HEK293 (cell line): ENCODE measurements at regions not wholly inside any gene's neighbourhood (a gene's known extent, or its start where the extent isn't known, plus 50 kb on each side); places are given as distances from the start of the nearest gene placed in this dataset.
A peak's percentile ranks its signal among the peaks of the same experiment; 100 is the strongest.

Source experiments
- CTCF ChIA-PET: fragments of 350-600 bp; formaldehyde crosslinking; extraction: SDS; loops from one replicate; lab custom pipeline; 2021; ENCODE audit warnings: antibody characterized with exemption; lab: Yijun Ruan, JAX
- POLR2A ChIA-PET: fragments of 300-600 bp; formaldehyde crosslinking; extraction: SDS; loops from one replicate; lab custom pipeline; 2020; ENCODE audit warnings: antibody characterized with exemption, inconsistent platforms; lab: Yijun Ruan, JAX
- H3K27ac ChIP-seq: fragments of 200-500 bp; sonication (Bioruptor generic); 2 replicates; pipeline ENCODE4 v1.5.1; 2014; ENCODE audit warnings: low read depth, low read length, control low read depth, inconsistent platforms; ENCODE audit errors: extremely low read depth
- H3K36me3 ChIP-seq, 2 experiments: fragments of 200-500 bp in 1 of 2; sonication (Bioruptor generic) in 1 of 2; 1 replicate in 1 of 2; 2 replicates in 1 of 2; pipeline ENCODE4 v1.5.1; 2014 to 2017; ENCODE audit warnings: inconsistent platforms in 2 of 2, low read length in 2 of 2; ENCODE audit not compliant: control insufficient read depth in 2 of 2, insufficient read depth in 1 of 2
- H3K4me1 ChIP-seq: fragments of 200-500 bp; sonication (Bioruptor generic); 2 replicates; pipeline ENCODE4 v1.5.1; 2014; ENCODE audit warnings: mild to moderate bottlenecking, low read length, inconsistent platforms; ENCODE audit not compliant: control insufficient read depth, insufficient read depth
- H3K4me3 ChIP-seq: 2 replicates; pipeline ENCODE4 v1.5.1; 2011; ENCODE audit warnings: low read depth, mild to moderate bottlenecking, control low read depth, low read length, moderate library complexity
- H3K9me3 ChIP-seq: fragments of 200-500 bp; sonication (Bioruptor generic); 2 replicates; pipeline ENCODE4 v1.5.1; 2014; ENCODE audit warnings: low read depth, low read length, inconsistent platforms; ENCODE audit not compliant: control insufficient read depth, insufficient read depth
- IKZF3 ChIP-seq: fragments of 450-650 bp; IDR thresholded peaks from 2 replicates; pipeline ENCODE4 v1.5.0; 2018; ENCODE audit warnings: missing biosample characterization, mild to moderate bottlenecking, missing genetic modification characterization, moderate library complexity
- MEIS1 ChIP-seq: sonication (generic); formaldehyde crosslinking; IDR thresholded peaks from 2 replicates; pipeline ENCODE4 v1.8.1; 2022; ENCODE audit warnings: missing genetic modification reagents, mild to moderate bottlenecking, borderline replicate concordance
- PRDM10 ChIP-seq: fragments of 450-650 bp; formaldehyde crosslinking; IDR thresholded peaks from 2 replicates; pipeline ENCODE4 v1.5.1; 2016; ENCODE audit warnings: missing biosample characterization, missing genetic modification characterization
- REPIN1 ChIP-seq: fragments of 450-650 bp; formaldehyde crosslinking; IDR thresholded peaks from 2 replicates; pipeline ENCODE4 v1.5.1; 2017; ENCODE audit warnings: missing biosample characterization, missing genetic modification characterization, low read depth
- ZBTB11 ChIP-seq: fragments of 450-650 bp; formaldehyde crosslinking; conservative IDR thresholded peaks from 2 replicates; pipeline ENCODE4 v1.5.1; 2016; ENCODE audit warnings: low read depth, missing biosample characterization, missing genetic modification characterization
- ZBTB17 ChIP-seq: fragments of 450-650 bp; formaldehyde crosslinking; IDR thresholded peaks from 2 replicates; pipeline ENCODE4 v1.5.1; 2016; ENCODE audit warnings: missing biosample characterization, missing genetic modification characterization
- ZBTB20 ChIP-seq: fragments of 450-650 bp; formaldehyde crosslinking; IDR thresholded peaks from 2 replicates; pipeline ENCODE4 v1.5.1; 2016; ENCODE audit warnings: missing biosample characterization, missing genetic modification characterization
- ZNF132 ChIP-seq: fragments of 450-650 bp; formaldehyde crosslinking; IDR thresholded peaks from 2 replicates; pipeline ENCODE4 v1.5.1; 2017; ENCODE audit warnings: missing biosample characterization, missing genetic modification characterization, borderline replicate concordance
- ZNF140 ChIP-seq: fragments of 450-650 bp; formaldehyde crosslinking; IDR thresholded peaks from 2 replicates; pipeline ENCODE4 v1.5.1; 2016; ENCODE audit warnings: missing biosample characterization, missing genetic modification characterization
- ZNF174 ChIP-seq: fragments of 450-650 bp; formaldehyde crosslinking; IDR thresholded peaks from 2 replicates; pipeline ENCODE4 v1.5.0; 2017; ENCODE audit warnings: missing biosample characterization, mild to moderate bottlenecking, missing genetic modification characterization
- ZNF404 ChIP-seq: fragments of 450-650 bp; formaldehyde crosslinking; IDR thresholded peaks from 2 replicates; pipeline ENCODE4 v1.5.1; 2017; ENCODE audit warnings: missing biosample characterization, missing genetic modification characterization
- ZNF473 ChIP-seq: fragments of 450-650 bp; formaldehyde crosslinking; IDR thresholded peaks from 2 replicates; pipeline ENCODE4 v1.5.1; 2017; ENCODE audit warnings: missing biosample characterization, missing genetic modification characterization
- ZNF514 ChIP-seq: fragments of 450-650 bp; formaldehyde crosslinking; IDR thresholded peaks from 2 replicates; pipeline ENCODE4 v1.5.1; 2016; ENCODE audit warnings: missing biosample characterization, missing genetic modification characterization
- ZNF518A ChIP-seq: fragments of 450-650 bp; formaldehyde crosslinking; conservative IDR thresholded peaks from 2 replicates; pipeline ENCODE4 v1.5.1; 2016; ENCODE audit warnings: low read depth, missing biosample characterization, missing genetic modification characterization
- ZNF792 ChIP-seq: fragments of 450-650 bp; formaldehyde crosslinking; IDR thresholded peaks from 2 replicates; pipeline ENCODE4 v1.5.1; 2016; ENCODE audit warnings: missing biosample characterization, missing genetic modification characterization
- ZNF830 ChIP-seq: fragments of 450-650 bp; IDR thresholded peaks from 2 replicates; pipeline ENCODE4 v1.5.0; 2018; ENCODE audit warnings: missing biosample characterization, missing genetic modification characterization, low read depth, mild to moderate bottlenecking, moderate library complexity
- ZSCAN23 ChIP-seq: fragments of 450-650 bp; formaldehyde crosslinking; IDR thresholded peaks from 2 replicates; pipeline ENCODE4 v1.5.1; 2016; ENCODE audit warnings: missing biosample characterization, missing genetic modification characterization
- TF ChIP-seq, protein P1 (sequence below): fragments of 450-650 bp; formaldehyde crosslinking; IDR thresholded peaks from 2 replicates; pipeline ENCODE4 v1.5.1; 2016; ENCODE audit warnings: missing biosample characterization, missing genetic modification characterization

DNA sequence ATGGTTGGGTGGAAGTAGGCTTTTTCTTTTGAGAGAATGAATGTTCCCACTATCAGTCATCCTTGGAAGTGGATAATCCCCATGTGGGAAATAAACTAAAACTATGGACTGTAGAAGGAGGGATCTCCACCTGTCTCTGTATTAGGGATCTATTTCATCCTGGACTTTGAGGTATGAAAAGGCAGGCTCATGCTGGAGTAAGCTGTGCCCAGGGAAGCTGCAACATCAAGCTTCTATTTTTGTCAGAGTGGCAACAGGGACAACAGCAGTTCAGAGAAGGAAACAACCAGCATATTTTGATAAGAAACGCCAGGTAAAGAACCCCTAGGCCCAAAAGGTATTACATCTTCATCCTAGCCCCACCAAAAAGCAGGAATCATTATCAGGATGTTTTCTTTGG lies 122.0 kb downstream of the MDH1 start:
- no peaks in the 10 kb centered on the region for H3K36me3 ChIP-seq
- ChIA-PET POLR2A (interaction anchor here (0.5 kb wide), 1 partner anchor 1196 kb away, joined by 3 read pairs; no protein-coding TSS in a partner anchor), CTCF (interaction anchor here (0.7 to 3.5 kb wide), 2 partner anchors 12 to 617 kb away, joined by 3 to 23 read pairs; no protein-coding TSS in a partner anchor)
- no peak overlapping the region for H3K4me3 ChIP-seq
- no peaks in the 10 kb centered on the region for H3K4me1 ChIP-seq
- no peak for TF ChIP-seq ZBTB11
- H3K27ac ChIP-seq = no peak overlapping the region
- H3K9me3 ChIP-seq = no peaks in the 10 kb centered on the region

- Histone ChIP-seq H3K9me3 (no peaks in the 10 kb centered on the region), H3K4me1 (no peaks in the 10 kb centered on the region), H3K36me3 (no peaks in the 10 kb centered on the region), H3K4me3 (no peak overlapping the region), H3K27ac (no peak overlapping the region)
- CTCF ChIA-PET = interaction anchor here (0.6 kb wide), 1 partner anchor 13 kb away, joined by 3 read pairs; no protein-coding TSS in a partner anchor
- TF ChIP-seq MEIS1 (CRISPR knock-in tag) = no peak
- TF ChIP-seq PRDM10 (tag by site-specific recombination) = peak; percentile 84
- POLR2A ChIA-PET = no interaction called here
These were observed 124.0 kb downstream of the MDH1 start for GRCh38 chr2:63712748-63713147.

- ChIA-PET CTCF (no interaction called here), POLR2A (no interaction called here)
- Histone ChIP-seq H3K4me1 (no peaks in the 10 kb centered on the region; the same call in 1 of the 2 replicates), H3K36me3 (no peaks in the 10 kb centered on the region), H3K4me3 (no peak overlapping the region), H3K9me3 (no peaks in the 10 kb centered on the region), H3K27ac (no peak overlapping the region)
- TF ChIP-seq IKZF3 (no peak), REPIN1 (tag by site-specific recombination) (no peak), ZNF132 (tag by site-specific recombination) (no peak), ZNF473 (tag by site-specific recombination) (no peak), ZNF140 (tag by site-specific recombination) (no peak), ZNF792 (tag by site-specific recombination) (no peak), ZNF404 (tag by site-specific recombination) (no peak), ZBTB20 (tag by site-specific recombination) (no peak), ZNF830 (tag by site-specific recombination) (no peak), ZSCAN23 (tag by site-specific recombination) (no peak), ZNF518A (no peak), ZBTB17 (no peak), ZNF174 (no peak), ZNF514 (tag by site-specific recombination) (no peak)
- TF ChIP-seq, protein P1, sequence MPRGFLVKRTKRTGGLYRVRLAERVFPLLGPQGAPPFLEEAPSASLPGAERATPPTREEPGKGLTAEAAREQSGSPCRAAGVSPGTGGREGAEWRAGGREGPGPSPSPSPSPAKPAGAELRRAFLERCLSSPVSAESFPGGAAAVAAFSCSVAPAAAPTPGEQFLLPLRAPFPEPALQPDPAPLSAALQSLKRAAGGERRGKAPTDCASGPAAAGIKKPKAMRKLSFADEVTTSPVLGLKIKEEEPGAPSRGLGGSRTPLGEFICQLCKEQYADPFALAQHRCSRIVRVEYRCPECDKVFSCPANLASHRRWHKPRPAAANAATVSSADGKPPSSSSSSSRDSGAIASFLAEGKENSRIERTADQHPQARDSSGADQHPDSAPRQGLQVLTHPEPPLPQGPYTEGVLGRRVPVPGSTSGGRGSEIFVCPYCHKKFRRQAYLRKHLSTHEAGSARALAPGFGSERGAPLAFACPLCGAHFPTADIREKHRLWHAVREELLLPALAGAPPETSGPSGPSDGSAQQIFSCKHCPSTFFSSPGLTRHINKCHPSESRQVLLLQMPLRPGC (tag by site-specific recombination) = no peak
These were observed 125.5 kb upstream of the UGP2 start for GRCh38 chr2:63716146-63716545.
